Hematopoietic multipotent progenitor cell (in vitro differentiated cells): ENCODE measurements at regions not wholly inside any gene's neighbourhood (a gene's known extent, or its start where the extent isn't known, plus 50 kb on each side); places are given as distances from the start of the nearest gene placed in this dataset.

Source experiments
- DNase-seq, 3 donors: peaks; one replicate each; pipeline ENCODE4 v3.0.0-alpha.2; 2011 to 2015; ENCODE audit warnings: low read depth in 2 of 3, low spot score in 2 of 3

DNA sequence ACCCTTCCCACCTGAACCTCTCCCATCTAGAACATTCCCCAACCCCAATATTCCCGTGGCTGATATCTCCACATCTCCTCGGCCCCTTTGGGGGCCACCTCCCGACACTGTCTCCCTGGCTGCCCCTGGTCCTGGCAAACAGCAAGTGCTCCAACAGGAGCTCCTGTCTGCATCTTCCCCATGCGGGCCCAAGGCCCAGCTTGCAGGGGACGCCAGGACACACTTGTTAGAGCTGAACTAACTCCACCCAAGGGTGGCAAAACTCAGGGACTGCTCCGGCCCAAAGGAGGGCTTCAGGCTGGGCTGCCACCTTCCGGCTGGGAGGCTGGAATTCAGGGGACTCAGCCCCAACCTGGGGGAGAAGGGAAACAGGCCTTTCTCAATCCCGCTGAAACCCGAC lies 106.6 kb downstream of the NCOR2 start:
- DNase-seq, result no peak

DNA sequence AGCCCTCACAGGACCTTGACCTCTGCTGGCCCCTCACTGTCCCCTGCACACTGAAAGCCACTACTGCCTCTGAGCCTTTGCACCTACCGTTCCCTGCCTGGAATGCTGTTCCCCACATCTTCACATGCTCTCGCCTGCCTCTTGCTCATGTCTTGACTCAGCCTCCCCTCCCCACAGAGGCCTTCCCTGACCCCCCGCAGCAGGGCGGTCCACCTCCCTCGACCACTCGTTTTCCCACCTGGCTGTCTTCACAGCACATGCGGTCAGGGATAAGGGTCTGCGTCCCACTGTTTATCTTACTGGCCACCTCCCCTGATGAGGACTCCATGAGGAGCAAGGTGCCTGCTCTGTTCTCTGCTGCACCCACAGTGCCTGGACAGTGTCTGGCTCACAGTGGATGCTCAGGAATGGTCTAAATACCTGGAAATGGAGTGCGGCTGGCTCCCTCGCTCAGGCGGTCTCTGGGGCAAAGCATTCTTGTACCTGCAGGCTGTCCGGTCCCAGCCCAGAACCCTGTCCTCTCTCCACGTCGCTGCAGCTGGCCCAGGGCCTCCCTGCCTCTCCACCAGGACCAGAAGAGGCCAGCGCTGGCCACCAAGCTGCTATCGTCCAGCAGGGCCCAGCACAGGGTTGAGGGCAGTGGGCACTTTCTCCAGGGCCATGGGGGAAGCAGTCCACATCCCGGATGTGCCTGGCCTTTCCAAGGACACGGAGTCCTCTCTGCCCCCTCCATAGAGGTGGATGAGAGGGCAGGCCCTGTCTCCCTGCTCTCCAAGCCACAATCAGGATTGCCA lies 107.4 kb downstream of the NCOR2 start:
- DNase-seq, result no peak

DNA sequence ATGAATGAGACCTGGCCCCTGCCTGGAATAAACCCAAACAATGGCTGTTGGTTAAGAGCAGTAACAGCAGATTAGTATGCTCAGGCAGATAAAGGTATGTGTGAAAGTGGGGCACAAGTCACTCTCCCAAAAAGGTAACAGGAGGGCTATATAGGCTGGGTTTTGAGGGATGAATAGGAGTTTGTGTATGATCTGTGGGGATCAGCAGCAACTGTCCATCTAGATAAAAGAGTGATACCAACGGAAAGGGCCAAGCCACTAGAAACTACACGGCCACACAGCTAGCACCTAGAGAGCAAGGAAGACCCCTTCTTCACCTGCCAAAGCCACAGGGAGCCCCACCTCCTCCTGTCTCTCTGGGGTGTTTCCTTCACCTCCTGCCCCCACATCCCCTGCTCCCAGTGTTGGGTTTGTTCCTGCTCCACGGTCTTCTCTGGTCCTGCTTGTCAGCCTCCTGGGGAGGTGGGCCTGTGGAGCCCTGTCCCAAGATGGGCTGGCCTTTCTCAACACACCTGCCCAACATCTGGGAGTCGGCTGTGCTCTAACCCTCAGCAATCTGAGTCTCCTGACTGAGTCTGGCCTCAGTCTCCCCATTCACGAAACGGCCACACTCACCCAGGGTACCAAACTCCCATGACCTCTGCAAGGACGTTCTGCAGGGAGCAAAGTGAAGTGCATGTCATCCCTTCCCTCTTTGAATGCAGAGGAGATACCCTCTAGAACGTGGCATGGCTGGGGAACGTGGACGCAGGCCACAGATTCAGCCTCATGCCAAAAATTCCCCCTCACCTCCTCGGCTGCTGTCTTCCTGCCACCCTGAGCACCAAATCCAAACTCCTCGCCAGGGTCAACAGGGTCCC lies 108.2 kb downstream of the NCOR2 start:
- no peak for DNase-seq

DNA sequence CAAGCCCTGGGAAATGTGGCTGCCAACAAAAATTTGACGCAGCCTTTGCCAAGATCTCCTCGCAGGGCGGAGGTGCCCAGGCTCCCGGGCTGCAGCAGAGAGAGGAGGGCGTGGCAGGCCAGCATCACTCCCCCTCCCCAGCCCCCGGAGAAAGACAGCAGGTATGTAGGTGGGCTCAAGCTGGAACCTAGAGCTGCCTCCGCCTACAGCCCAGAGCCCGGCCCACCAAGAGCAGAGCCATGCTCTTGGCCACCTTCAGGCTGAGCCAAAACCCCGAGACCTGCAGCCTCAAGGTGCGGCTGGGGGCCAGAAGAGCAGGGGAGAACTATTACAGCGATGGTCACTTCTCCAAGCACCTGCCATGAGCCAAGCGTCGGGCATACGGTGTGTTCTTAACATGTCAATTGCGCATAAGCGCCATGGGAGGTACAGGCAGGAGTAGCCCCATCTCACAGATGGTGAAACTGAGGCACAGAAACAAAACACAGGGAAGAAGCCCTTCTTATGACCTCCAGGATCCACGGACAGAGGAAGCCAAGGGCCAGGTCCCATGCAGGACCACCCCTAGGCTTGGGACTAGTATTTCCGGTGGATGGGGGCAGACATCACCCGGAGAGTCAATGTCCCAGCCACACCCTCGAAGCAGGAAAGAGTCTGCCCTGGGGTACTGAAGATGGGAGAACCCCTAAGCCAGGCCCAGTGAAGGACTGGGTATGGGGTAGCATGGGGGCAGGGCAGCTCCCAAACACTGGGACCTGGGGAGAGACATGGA lies 109.0 kb downstream of the NCOR2 start:
- DNase-seq, result no peak

DNA sequence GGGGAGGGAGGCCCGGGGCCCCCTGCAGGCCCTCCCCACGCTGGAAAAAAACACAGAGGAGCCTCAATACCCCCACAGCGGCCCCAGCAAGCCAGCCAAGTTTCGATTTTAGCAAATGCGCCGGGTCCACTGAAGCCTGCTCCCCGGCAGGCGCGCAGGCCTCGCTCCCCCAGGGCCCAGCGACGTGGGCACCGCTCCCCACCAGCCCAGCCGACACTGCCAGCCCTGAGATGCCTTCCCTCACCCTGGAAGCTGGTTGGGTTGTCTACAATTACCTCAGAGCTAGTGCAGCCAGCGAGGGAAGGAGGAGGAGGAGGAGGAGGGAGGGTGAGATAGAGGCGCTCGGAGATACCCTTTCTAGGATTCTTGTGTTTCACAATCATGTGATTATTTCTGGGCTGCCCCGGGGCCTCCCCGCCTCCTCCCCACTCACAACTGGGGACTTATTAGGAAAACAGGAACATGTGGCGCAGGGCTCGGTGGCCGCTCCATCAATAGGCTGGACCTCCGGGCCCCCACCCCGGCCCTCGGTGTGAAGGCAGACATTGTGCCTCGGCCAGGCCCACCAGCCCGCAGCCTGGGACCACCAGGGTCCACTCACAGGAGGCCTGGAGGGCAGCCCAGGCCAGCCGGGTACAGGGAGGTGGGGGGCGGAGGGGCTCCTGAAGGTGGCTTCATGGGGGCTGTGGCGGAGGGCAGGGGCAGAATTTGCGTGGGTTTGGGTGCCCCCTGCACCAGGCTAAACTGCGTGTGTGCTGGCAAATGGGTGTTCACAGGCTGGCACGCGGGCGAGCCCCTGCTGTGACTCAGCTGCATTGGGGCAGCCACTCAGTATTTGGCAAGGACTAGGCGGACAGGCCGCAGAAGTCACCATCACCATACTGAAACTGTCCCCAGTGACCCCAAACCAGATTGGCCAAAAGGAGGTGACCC lies 109.9 kb downstream of the NCOR2 start:
- DNase-seq, result peak in 2 of 3 donors; percentile 66 to 80

DNA sequence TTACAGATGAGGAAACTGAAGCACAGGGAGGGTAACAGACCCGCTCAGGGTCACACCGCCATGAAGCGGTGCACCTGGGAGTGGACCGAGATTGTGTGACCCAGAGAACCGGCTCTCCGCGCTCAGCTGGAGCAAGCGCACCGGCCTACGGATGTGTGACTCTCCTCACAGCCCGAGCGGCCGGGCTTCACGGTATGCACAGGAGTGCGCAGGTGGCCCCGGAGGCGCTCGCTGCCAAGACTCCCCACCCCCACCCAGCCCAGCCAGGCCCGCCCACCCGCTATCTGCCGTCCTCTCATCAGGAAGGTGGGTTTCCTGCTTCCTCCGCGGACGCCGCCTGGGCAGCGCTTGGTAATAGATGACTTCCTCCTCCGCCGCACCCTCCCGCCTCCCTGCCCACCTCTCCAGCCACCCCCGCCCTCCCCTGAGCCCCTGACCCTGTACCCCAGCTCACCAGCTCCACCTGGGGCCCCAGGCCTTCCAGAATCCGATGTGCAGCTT lies 110.7 kb downstream of the NCOR2 start:
- peak in 2 of 3 donors; percentile 53 to 68 for DNase-seq

DNA sequence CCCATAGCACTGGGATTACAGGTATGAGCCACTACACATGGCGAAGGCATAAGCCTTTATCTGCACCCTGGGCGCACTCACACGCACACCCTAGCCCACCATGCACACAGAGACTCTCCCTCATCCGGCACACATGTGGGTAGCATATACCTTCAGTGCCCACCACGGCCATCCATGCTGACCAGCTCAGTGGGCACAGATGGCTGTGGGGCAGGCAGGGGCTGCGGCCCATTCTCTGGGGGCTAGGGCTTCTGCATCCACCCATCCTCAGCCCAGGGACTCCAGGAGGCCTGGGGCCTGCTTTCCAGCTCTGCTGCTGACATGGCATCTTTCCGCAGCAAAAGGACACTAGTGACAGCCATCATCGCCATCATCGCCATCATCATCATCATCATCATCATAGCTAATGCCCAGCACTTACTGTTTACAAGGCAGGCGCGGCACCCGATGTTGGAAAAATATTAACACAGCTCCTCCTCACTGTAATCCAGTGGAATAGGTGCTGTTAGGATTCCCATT lies 111.2 kb downstream of the NCOR2 start:
- no peak for DNase-seq

DNA sequence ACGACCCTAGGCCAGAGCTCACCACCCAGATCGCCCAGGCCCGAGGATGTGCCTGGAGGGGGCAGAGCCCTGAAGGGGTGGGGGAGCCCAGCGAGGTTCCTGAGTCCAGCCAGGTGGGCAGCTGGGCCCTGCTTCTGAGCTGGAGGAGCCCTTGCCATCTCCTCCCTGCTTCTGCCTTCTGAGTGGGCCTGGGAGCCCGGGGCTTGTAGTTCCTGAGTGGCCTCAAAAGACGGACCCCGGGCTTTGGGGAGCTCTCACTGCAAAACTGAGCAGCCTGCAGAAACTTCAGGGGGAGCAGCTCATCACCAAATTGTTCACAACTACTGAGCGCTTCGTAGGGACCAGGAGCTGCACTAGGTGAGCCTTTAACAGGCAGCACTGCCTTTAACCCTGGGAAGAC lies 112.1 kb downstream of the NCOR2 start:
- no peak for DNase-seq

DNA sequence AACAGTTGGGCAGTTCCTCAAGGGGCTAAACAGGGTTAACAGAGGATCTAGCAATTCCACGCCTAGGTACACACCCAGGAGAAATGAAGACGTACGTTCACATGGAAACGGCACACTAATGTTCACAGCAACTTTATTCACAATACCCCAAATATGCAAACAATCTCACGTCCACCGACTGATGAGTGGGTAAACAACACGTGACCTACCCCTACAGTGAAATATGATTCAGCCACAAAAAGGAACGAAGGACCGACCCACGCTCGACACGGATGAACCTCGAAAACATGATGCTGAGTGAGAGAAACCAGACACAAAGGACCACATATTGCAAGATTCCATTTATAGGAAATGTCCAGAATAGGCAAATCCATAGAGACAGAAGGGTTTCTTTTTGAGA lies 112.7 kb downstream of the NCOR2 start:
- no peak for DNase-seq

DNA sequence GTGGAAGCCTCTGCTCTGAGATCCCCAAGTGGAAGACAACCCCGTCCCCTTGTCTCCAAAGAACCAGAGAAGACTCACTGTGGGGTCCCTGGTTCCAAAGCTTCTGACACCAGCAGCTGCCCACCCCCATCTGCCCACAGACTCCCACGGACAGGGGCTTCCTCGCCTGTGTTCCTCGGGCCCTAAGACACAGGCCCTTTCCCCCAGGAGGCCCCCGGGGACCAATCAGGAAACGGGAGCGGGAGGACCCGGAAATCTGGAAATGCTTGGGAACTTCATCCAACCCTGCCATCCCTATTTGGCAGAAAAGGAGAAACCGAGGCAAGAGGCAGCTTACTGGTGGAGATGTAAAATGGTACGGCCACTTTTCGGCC lies 113.1 kb downstream of the NCOR2 start:
- no peak for DNase-seq

DNA sequence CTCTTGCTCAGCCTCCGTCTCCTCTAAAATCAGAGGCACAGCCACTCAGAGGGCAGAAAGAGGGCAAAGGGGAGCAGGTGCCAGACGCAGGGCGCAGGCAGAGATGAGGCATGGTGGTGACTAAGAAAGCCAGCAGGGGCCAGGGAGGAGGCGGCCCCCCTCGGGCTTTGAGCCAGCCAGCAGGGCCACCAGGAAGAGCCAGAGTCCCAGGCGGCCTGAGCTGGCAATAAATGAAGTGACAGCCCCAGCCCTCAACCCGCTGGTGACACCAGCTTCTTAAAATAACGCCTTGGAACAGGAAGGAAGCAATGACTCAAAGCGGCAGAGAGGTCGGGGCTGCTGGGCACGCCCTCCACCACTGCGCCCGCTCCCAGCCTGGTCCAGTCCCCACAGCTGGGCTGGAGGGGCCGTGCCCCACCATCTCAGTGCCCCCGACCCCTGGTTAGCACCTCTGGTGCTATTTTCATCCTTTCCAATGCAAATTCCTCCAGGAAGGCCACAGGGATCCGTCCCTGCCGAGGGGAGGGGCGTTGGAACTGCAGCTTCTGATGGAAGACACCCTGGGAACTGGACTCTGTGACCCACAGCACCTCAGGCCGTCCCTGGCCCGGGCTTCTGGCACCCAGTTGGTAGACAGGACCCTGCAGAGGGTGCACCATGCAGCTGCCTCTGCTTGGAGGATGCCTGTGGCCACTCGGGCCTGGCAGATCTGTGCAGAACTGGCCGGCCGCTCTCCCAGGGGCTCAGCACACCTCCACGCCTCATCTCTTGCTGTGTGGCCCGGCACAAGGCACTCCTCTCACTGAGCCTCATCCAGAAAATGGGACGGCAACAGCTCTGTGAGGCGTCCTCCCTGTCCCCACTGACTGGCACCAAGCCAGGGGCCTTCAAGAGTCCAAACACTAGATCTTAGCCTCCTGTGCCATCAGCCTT lies 113.7 kb downstream of the NCOR2 start:
- peak; percentile 48 to 97 (median 96) for DNase-seq

DNA sequence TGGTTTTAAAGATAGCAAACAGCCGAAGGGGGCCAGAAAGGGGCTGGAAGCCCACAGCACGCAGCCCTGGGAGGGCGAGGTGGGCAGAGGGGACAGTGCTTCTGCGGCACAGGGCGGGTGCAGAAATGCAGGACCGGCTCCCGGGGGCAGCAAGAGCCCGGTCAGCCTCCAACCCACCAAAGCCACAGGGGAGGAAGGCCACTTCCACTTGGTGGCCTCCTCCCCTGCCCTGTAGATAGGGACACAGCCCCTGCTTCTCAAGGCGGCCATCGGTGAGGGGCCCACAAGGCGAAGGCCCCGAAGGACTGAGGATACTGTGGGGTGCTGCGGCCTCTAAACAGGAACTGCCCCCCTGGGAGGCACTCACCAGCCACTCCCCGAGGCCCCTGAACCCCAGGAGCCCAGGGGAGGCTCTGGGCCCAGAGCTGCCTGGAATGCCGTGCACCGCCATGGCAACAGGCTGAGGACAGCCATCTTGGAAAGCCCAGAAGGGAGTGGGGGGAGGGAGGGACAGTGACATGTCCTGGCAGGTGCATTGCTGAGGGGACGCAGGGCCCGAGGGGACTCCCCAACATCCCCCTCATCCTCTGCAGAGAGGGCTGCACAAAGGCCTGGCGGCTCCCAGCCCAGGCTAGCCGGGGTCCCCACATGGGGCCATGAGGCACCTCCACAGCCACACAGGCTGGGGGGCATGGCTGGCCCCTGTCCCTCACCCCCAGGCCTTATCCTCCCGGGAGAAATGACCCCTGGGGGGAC lies 114.7 kb downstream of the NCOR2 start:
- no peak for DNase-seq

DNA sequence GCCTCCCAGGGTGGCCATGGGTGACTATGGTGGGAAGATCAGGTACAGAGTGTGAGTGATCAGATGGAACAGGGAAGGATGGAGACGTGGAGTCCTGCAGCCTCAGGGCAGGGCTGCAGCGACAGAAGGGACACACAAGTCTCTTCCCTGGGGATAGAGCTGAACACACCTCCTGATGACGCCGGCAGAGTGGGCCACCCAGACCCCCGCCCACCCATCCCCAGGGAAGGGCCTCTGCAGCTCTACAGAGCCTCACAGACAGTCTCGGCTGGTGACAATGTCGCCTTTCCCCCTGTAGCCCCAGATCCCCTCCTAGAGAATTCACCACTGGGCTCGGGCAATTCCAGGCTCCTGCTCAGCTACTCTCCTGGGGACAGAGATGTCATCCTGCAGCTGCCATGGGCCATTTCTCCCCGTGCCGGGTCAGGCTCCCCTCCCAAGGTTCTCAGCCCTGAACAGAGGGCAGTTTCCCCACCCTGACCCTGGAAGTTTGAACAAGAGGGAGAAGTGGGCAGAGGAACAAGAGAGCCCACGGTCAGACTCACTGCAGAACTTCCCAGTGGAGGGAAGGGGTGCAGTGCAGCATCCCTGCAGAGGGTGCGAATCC lies 115.7 kb downstream of the NCOR2 start:
- no peak for DNase-seq

DNA sequence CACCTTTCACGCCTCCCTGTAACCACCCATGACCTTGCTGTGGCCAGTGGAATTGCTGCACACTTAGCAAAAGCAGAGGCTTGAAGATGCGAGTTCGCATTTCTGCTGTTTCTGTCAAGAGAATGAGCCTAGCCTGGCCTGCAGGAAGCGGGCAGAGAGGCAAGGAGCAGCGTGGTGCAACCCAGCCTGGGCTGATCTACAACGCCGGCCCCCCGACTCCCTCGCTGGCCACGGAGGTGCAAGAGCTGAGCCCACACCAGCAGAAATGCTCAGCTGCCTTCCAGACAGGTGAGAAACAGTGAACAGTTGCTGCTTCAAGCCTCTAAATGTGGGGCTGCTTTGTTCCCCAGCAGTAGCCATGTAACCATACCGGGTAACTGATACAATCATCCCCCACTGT lies 116.4 kb downstream of the NCOR2 start:
- no peak for DNase-seq

DNA sequence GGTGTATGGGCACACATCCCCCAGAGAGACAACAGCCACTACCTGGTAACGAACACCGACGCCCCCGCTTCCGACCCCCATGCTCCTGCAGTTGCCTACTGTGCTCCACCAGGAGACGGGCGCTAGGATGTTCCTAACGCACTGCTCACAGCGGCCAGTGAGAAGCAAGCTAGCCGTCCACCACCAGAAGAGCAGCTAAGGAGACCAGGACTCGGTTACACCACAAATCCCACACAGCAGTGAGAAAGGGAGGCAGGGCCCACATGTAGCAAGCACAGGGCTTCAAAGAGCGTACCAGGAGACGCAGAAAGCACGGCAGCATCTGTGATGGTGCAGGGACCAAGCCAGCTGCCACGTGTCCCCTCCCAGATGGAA lies 117.0 kb downstream of the NCOR2 start:
- DNase-seq, result no peak

DNA sequence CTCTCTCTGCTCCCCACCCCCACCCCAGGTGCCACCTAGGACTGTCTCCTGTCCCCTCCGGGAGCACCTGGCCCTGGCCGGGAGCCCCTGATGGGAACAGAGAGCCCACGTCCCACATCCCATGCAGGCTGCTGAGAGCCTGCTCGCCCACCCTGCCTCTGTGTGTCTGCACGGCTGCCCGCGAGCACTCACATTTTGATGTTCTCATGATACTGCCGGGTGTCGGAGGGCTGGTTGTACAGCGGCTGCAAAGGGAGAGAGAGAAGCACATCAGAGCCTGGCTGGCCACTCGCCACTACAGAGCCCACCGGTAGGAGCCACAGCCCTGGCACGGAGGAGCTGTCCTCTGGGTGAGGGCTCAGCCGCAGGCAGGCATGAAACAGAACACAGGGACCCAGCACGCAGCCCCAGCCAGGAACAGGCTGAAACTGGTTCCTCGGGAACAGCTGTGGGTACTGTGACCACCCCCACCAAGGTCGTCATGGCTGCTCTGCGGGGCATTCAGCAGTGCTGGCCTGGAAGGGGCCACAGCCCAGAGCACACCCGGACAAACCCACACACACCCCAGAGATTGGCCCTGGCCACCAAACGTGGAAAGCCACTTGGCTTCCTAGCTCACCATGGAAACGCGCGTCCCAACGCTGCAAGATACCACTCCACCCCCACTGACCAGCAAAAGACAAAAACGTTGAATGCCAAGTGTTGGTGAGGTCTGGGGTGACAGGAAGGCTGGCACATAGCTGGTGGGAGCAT lies 117.6 kb downstream of the NCOR2 start:
- no peak for DNase-seq
